Stimulated activated CD4-positive, alpha-beta T cell treated with anti-CD3 and anti-CD28 coated beads, Interleukin-1b, Interleukin-23, amount 100 ng/mL, for 24 hours (primary cell): ENCODE measurements at regions not wholly inside any gene's neighbourhood (a gene's known extent, or its start where the extent isn't known, plus 50 kb on each side); places are given as distances from the start of the nearest gene placed in this dataset.
"Not testable (repeated sequence)": the region's sequence is repeated elsewhere in the genome, so short reads cannot be mapped to it uniquely, and the experiment has no call there.

Experiments
- DNase-seq, 4 experiments: peaks; one replicate each; pipeline ENCODE4 v3.0.0-alpha.2; 2020; ENCODE audit warnings: low read depth in 4 of 4, low spot score in 1 of 4

- DNase-seq, result not testable (repeated sequence)
These were observed 108.1 kb downstream of the PROX1 start for GRCh38 chr1:214095896-214096295.

- no peak for DNase-seq
These were observed 113.5 kb downstream of the PROX1 start for GRCh38 chr1:214101246-214101645.

GRCh38 chr1:214101828-214102227 is 114.1 kb downstream of the PROX1 start:
- no peak for DNase-seq

GRCh38 chr1:214102907-214103306 is 115.1 kb downstream of the PROX1 start:
- DNase-seq, result no peak

GRCh38 chr1:214103778-214104177 is 116.0 kb downstream of the PROX1 start:
- no peak for DNase-seq

GRCh38 chr1:214106375-214106774 is 118.6 kb downstream of the PROX1 start:
- DNase-seq, result no peak

- DNase-seq, result no peak
These were observed 119.7 kb downstream of the PROX1 start for GRCh38 chr1:214107322-214108096.

- no peak for DNase-seq
These were observed 120.3 kb downstream of the PROX1 start for GRCh38 chr1:214108097-214108446.

- no peak for DNase-seq
These were observed 124.0 kb downstream of the PROX1 start for GRCh38 chr1:214111796-214112195.

- DNase-seq, result no peak
These were observed 128.5 kb downstream of the PROX1 start for GRCh38 chr1:214116258-214116657.

GRCh38 chr1:214117780-214118179 is 130.0 kb downstream of the PROX1 start:
- DNase-seq, result no peak

- DNase-seq, result no peak
These were observed 132.4 kb downstream of the PROX1 start for GRCh38 chr1:214120191-214120590.

- DNase-seq, result no peak
These were observed 133.2 kb downstream of the PROX1 start for GRCh38 chr1:214120951-214121350.

GRCh38 chr1:214122110-214122509 is 134.3 kb downstream of the PROX1 start:
- DNase-seq, result no peak

GRCh38 chr1:214123061-214123784 is 135.4 kb downstream of the PROX1 start:
- peak in 1 of 4 experiments; percentile 2 for DNase-seq

GRCh38 chr1:214124281-214124805 is 136.6 kb downstream of the PROX1 start:
- no peak for DNase-seq

- no peak for DNase-seq
These were observed 137.1 kb downstream of the PROX1 start for GRCh38 chr1:214124915-214125314.

- DNase-seq, result no peak
These were observed 138.0 kb downstream of the PROX1 start for GRCh38 chr1:214125819-214126218.

GRCh38 chr1:214126697-214127146 is 138.9 kb downstream of the PROX1 start:
- no peak for DNase-seq

- DNase-seq, result no peak
These were observed 139.9 kb downstream of the PROX1 start for GRCh38 chr1:214127705-214128104.

GRCh38 chr1:214135886-214136285 is 145.1 kb upstream of the SMYD2 start:
- DNase-seq, result no peak

GRCh38 chr1:214136324-214136919 is 144.5 kb upstream of the SMYD2 start:
- no peak for DNase-seq
